ENCODE measurements at regions not wholly inside any gene's neighbourhood (a gene's known extent, or its start where the extent isn't known, plus 50 kb on each side); places are given as distances from the start of the nearest gene placed in this dataset.

DNA sequence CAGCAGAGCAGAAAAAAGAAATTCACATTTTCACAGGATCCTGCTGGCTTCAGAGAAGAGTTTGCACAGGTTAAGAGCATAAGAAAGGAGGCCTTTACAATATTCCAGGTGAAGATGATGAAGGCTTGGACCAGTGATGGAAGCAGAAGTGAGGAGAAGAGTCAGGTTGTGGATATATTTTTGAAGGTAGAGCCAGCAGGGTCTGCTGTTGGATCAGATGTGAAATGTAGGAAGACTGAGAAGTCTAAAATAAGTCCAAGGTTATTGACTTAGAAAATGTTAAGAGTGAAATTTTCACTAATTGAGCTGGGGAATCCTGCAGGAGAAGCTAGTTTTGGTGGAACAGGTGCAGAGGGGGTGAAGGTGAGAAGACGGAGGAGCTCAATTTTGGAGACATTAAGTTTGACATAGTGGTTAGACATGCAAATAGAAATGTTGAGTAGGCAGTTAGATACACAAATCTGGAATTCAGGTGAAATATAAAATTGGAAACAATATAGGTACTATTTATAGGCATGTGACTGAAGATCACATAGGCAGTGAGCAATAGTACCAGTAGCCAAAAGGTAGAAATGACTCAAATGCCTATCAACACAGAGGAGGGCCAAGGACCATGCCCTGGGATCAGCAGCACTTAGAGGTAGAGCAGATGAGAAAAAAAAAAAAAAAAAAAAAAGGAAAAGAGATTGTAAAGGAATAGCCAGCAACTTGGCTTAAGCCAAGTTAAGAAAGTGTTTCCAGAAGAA, 252.0 kb downstream of the AASDHPPT start:
- TF ChIP-seq, protein P1, sequence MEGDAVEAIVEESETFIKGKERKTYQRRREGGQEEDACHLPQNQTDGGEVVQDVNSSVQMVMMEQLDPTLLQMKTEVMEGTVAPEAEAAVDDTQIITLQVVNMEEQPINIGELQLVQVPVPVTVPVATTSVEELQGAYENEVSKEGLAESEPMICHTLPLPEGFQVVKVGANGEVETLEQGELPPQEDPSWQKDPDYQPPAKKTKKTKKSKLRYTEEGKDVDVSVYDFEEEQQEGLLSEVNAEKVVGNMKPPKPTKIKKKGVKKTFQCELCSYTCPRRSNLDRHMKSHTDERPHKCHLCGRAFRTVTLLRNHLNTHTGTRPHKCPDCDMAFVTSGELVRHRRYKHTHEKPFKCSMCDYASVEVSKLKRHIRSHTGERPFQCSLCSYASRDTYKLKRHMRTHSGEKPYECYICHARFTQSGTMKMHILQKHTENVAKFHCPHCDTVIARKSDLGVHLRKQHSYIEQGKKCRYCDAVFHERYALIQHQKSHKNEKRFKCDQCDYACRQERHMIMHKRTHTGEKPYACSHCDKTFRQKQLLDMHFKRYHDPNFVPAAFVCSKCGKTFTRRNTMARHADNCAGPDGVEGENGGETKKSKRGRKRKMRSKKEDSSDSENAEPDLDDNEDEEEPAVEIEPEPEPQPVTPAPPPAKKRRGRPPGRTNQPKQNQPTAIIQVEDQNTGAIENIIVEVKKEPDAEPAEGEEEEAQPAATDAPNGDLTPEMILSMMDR (IDR thresholded peaks at IDR 0.05; ENCODE audit: low read depth, low read length, poor library complexity, severe bottlenecking) = no peak
- no peak for TF ChIP-seq EZH2phosphoT487 (IDR thresholded peaks at IDR 0.05; ENCODE audit: borderline replicate concordance, low read length)
